Esophagus muscularis mucosa (tissue), 3 donors: ENCODE measurements at regions not wholly inside any gene's neighbourhood (a gene's known extent, or its start where the extent isn't known, plus 50 kb on each side); places are given as distances from the start of the nearest gene placed in this dataset.

Experiments
- CTCF ChIP-seq, 3 experiments: fragments of 200-600 bp in 2 of 3; fragments of 450-650 bp in 1 of 3; sonication (generic) in 2 of 3; IDR thresholded peaks; one replicate each; pipeline ENCODE4 v1.5.1; 2017 to 2019; ENCODE audit warnings: antibody characterized with exemption in 3 of 3, mild to moderate bottlenecking in 2 of 3, moderate library complexity in 1 of 3
- POLR2A ChIP-seq: fragments of 450-650 bp; IDR thresholded peaks from one replicate; pipeline ENCODE4 v1.6.1; 2017; ENCODE audit warnings: antibody characterized with exemption, moderate library complexity, mild to moderate bottlenecking, low read depth
- POLR2AphosphoS5 ChIP-seq, 2 donors: sonication (generic); formaldehyde crosslinking; IDR thresholded peaks; one replicate each; pipeline ENCODE4 v1.6.1; 2017; ENCODE audit warnings: antibody characterized with exemption in 2 of 2

GRCh38 chr6:811191-811590 is 118.3 kb upstream of the EXOC2 start:
- TF ChIP-seq CTCF (IDR thresholded peaks at IDR 0.05), result no peak
- no peak for TF ChIP-seq POLR2A
- no peak for TF ChIP-seq POLR2AphosphoS5 (IDR thresholded peaks at IDR 0.05)
